ENCODE measurements at regions not wholly inside any gene's neighbourhood (a gene's known extent, or its start where the extent isn't known, plus 50 kb on each side); places are given as distances from the start of the nearest gene placed in this dataset.

- no peak for DNase-seq (ENCODE audit: low read depth in 4 of 4, low spot score in 3 of 4)
Measured at GRCh38 chr19:30621326-30621920, 249.2 kb downstream of the ZNF536 start.

GRCh38 chr19:30620354-30620753, 248.2 kb downstream of the ZNF536 start:
- no peak for DNase-seq (ENCODE audit: low read depth in 4 of 4, low spot score in 3 of 4)

GRCh38 chr19:30609656-30610270, 237.6 kb downstream of the ZNF536 start:
- DNase-seq (ENCODE audit: low read depth in 4 of 4, low spot score in 3 of 4): no peak

GRCh38 chr19:30608471-30608870, 236.3 kb downstream of the ZNF536 start:
- no peak for DNase-seq (ENCODE audit: low read depth in 4 of 4, low spot score in 3 of 4)

Data from left renal pelvis (tissue), 4 donors.